ENCODE measurements at regions not wholly inside any gene's neighbourhood (a gene's known extent, or its start where the extent isn't known, plus 50 kb on each side); places are given as distances from the start of the nearest gene placed in this dataset.

- TF ChIP-seq CTCF (IDR thresholded peaks at IDR 0.05) (no peak), POLR2A (IDR thresholded peaks at IDR 0.05) (no peak)
Observed at GRCh38 chr21:43362321-43362791, 64.6 kb downstream of the SIK1 start.
